Lower leg skin (tissue), 3 donors: ENCODE measurements at regions not wholly inside any gene's neighbourhood (a gene's known extent, or its start where the extent isn't known, plus 50 kb on each side); places are given as distances from the start of the nearest gene placed in this dataset.

Experiments
- POLR2A ChIP-seq, 2 donors: fragments of 450-650 bp; IDR thresholded peaks; one replicate each; pipeline ENCODE4 v1.6.1; 2016 to 2017; ENCODE audit warnings: antibody characterized with exemption in 2 of 2, mild to moderate bottlenecking in 1 of 2, moderate library complexity in 1 of 2
- TF ChIP-seq, protein P1 (sequence below), 3 donors: fragments of 450-650 bp; IDR thresholded peaks; one replicate each; pipeline ENCODE4 v1.5.1; 2016; ENCODE audit warnings: antibody characterized with exemption in 3 of 3, mild to moderate bottlenecking in 3 of 3, moderate library complexity in 2 of 3

DNA sequence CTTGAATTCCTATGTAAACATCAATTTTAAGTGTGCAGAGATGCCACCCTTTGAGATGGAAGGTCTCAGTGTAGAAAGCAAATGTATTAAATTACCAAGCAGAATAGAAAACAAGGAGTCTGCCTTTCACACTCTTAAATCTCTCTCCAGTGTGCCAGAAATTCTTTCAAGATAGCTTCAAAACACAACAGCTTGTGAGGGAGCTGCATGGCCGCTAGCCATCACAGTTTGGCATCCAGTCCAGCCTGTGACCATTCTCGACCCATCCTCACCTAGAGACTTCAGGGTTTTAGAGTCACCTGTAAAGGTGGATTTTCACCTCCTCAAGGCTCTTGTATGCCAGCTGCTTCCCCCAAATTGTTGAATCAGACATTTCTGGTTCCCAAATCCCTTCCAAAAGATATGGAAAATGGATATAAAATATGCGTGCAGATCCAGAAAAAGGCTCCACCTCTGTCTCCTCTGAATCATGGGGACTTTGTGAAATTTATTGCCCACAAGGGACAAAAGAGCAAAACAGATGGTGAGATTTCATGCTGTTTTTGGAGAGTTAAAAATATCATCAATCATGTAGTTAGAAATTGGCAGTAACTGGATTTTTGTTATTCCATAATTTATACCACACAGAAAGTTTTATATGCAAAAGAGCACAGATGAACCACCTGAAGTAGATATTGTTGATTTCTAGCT is 114.2 kb upstream of the THRB start:
- TF ChIP-seq, protein P1, sequence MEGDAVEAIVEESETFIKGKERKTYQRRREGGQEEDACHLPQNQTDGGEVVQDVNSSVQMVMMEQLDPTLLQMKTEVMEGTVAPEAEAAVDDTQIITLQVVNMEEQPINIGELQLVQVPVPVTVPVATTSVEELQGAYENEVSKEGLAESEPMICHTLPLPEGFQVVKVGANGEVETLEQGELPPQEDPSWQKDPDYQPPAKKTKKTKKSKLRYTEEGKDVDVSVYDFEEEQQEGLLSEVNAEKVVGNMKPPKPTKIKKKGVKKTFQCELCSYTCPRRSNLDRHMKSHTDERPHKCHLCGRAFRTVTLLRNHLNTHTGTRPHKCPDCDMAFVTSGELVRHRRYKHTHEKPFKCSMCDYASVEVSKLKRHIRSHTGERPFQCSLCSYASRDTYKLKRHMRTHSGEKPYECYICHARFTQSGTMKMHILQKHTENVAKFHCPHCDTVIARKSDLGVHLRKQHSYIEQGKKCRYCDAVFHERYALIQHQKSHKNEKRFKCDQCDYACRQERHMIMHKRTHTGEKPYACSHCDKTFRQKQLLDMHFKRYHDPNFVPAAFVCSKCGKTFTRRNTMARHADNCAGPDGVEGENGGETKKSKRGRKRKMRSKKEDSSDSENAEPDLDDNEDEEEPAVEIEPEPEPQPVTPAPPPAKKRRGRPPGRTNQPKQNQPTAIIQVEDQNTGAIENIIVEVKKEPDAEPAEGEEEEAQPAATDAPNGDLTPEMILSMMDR (IDR thresholded peaks at IDR 0.05): no peak
- TF ChIP-seq POLR2A (IDR thresholded peaks at IDR 0.05): no peak
